ENCODE measurements at regions not wholly inside any gene's neighbourhood (a gene's known extent, or its start where the extent isn't known, plus 50 kb on each side); places are given as distances from the start of the nearest gene placed in this dataset.

- TF ChIP-seq, protein P1, sequence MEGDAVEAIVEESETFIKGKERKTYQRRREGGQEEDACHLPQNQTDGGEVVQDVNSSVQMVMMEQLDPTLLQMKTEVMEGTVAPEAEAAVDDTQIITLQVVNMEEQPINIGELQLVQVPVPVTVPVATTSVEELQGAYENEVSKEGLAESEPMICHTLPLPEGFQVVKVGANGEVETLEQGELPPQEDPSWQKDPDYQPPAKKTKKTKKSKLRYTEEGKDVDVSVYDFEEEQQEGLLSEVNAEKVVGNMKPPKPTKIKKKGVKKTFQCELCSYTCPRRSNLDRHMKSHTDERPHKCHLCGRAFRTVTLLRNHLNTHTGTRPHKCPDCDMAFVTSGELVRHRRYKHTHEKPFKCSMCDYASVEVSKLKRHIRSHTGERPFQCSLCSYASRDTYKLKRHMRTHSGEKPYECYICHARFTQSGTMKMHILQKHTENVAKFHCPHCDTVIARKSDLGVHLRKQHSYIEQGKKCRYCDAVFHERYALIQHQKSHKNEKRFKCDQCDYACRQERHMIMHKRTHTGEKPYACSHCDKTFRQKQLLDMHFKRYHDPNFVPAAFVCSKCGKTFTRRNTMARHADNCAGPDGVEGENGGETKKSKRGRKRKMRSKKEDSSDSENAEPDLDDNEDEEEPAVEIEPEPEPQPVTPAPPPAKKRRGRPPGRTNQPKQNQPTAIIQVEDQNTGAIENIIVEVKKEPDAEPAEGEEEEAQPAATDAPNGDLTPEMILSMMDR (IDR thresholded peaks at IDR 0.05), result no peak
- TF ChIP-seq EP300 (IDR thresholded peaks at IDR 0.05) (no peak), POLR2A (IDR thresholded peaks at IDR 0.05) (no peak), POLR2AphosphoS5 (IDR thresholded peaks at IDR 0.05) (no peak)
Measured at GRCh38 chrX:121165930-121166359, 118.5 kb downstream of the GLUD2 start.
